H1 (cell line): ENCODE measurements at regions not wholly inside any gene's neighbourhood (a gene's known extent, or its start where the extent isn't known, plus 50 kb on each side); places are given as distances from the start of the nearest gene placed in this dataset.

Source experiments
- CTCF ChIA-PET: fragments of 300-600 bp; sonication (Branson Sonifier 250); formaldehyde crosslinking; loops from one replicate; lab custom pipeline; 2021; ENCODE audit not compliant: partially characterized antibody; lab: Charles Lee
- POLR2A ChIA-PET: fragments of 300-600 bp; sonication (Branson Sonifier 250); formaldehyde crosslinking; loops from one replicate; lab custom pipeline; 2021; ENCODE audit warnings: inconsistent platforms; ENCODE audit not compliant: partially characterized antibody; lab: Charles Lee
- DNase-seq, 2 experiments: peaks; one replicate each; pipeline versions ENCODE4 v3.0.0 to v3.0.0-alpha.2; 2010 to 2022; ENCODE audit warnings: low spot score in 2 of 2, low read depth in 1 of 2, mixed read lengths in 1 of 2
- FAIRE-seq: peaks from 2 replicates; lab custom pipeline; 2011; peaks lifted over from hg19 to GRCh38; lab: Jason Lieb, UNC
- H2AFZ ChIP-seq: 2 replicates; pipeline ENCODE4 v1.8.1; 2012; ENCODE audit warnings: low read length, inconsistent platforms
- H2AK5ac ChIP-seq: 2 replicates; pipeline ENCODE4 v1.6.1; 2013; ENCODE audit warnings: low read depth, low read length
- H2BK120ac ChIP-seq: replicated peaks from 2 replicates; pipeline ENCODE3; 2013; ENCODE audit warnings: low read depth, low read length, inconsistent platforms
- H2BK12ac ChIP-seq: 2 replicates; pipeline ENCODE4 v1.6.1; 2013; ENCODE audit warnings: low read depth, low read length
- H2BK15ac ChIP-seq: 2 replicates; pipeline ENCODE4 v1.6.1; 2013; ENCODE audit warnings: low read length
- H2BK20ac ChIP-seq: 2 replicates; pipeline ENCODE4 v1.6.1; 2013; ENCODE audit warnings: low read length
- H2BK5ac ChIP-seq: 2 replicates; pipeline ENCODE4 v1.6.1; 2013; ENCODE audit warnings: low read depth, low read length
- H3K14ac ChIP-seq: 2 replicates; pipeline ENCODE4 v1.6.1; 2013; ENCODE audit warnings: inconsistent platforms; ENCODE audit not compliant: insufficient read length
- H3K18ac ChIP-seq: 2 replicates; pipeline ENCODE4 v1.6.1; 2013; ENCODE audit warnings: low read length; ENCODE audit errors: extremely low read depth
- H3K23ac ChIP-seq: 2 replicates; pipeline ENCODE4 v1.6.1; 2013; ENCODE audit warnings: inconsistent platforms; ENCODE audit not compliant: insufficient read length
- H3K23me2 ChIP-seq: 2 replicates; pipeline ENCODE4 v1.6.1; 2013; ENCODE audit warnings: low read depth, low read length
- H3K27ac ChIP-seq: 2 replicates; pipeline ENCODE4 v1.6.1; 2011; ENCODE audit warnings: low read depth, low read length, inconsistent platforms
- H3K27me3 ChIP-seq, 4 experiments: replicated peaks in 1 of 4; 1 replicate in 1 of 4; 2 replicates in 3 of 4; pipeline versions ENCODE4 v1.6.1 to v1.8.1; 2011 to 2013; ENCODE audit warnings: low read length in 3 of 4, mild to moderate bottlenecking in 3 of 4, inconsistent platforms in 2 of 4, mixed read lengths in 2 of 4, moderate library complexity in 1 of 4; ENCODE audit not compliant: control insufficient read depth in 3 of 4, insufficient read depth in 3 of 4; ENCODE audit errors: extremely low read depth in 1 of 4
- H3K36me3 ChIP-seq, 4 experiments: 2 replicates each; pipeline versions ENCODE4 v1.6.1 to v1.8.1; 2011 to 2013; ENCODE audit warnings: mild to moderate bottlenecking in 4 of 4, low read length in 3 of 4, moderate library complexity in 2 of 4, control low read depth in 1 of 4, inconsistent platforms in 1 of 4; ENCODE audit not compliant: insufficient read depth in 4 of 4, control insufficient read depth in 2 of 4
- H3K4ac ChIP-seq: replicated peaks from 2 replicates; pipeline ENCODE3; 2013; ENCODE audit warnings: low read length, low read depth, mixed read lengths, inconsistent platforms; ENCODE audit not compliant: insufficient read length
- H3K4me1 ChIP-seq, 4 experiments: replicated peaks in 1 of 4; 1 replicate in 1 of 4; 2 replicates in 3 of 4; pipeline versions ENCODE4 v1.6.1 to v1.8.1; 2011 to 2013; ENCODE audit warnings: low read length in 3 of 4, inconsistent platforms in 2 of 4, mixed read lengths in 1 of 4; ENCODE audit not compliant: insufficient read depth in 4 of 4, control insufficient read depth in 3 of 4
- H3K4me2 ChIP-seq, 2 experiments: 2 replicates each; pipeline versions ENCODE4 v1.6.1 to v1.8.1; 2011 to 2013; ENCODE audit warnings: low read depth in 2 of 2, low read length in 2 of 2, control low read depth in 1 of 2, inconsistent platforms in 1 of 2, mild to moderate bottlenecking in 1 of 2; ENCODE audit not compliant: insufficient read depth in 1 of 2
- H3K4me3 ChIP-seq, 4 experiments: fragments of 200-600, 300-600 bp in 1 of 4; sonication (generic), shearing (Covaris generic), sonication (Bioruptor Twin) in 1 of 4; 2 replicates each; pipeline versions ENCODE4 v1.5.1 to v1.8.1; 2011 to 2016; ENCODE audit warnings: low read length in 4 of 4, low read depth in 3 of 4, control low read depth in 2 of 4, inconsistent platforms in 2 of 4, mild to moderate bottlenecking in 2 of 4, mixed read lengths in 1 of 4, moderate library complexity in 1 of 4; ENCODE audit not compliant: insufficient read depth in 2 of 4; ENCODE audit errors: extremely low read depth in 1 of 4
- H3K56ac ChIP-seq: replicated peaks from 2 replicates; pipeline ENCODE3; 2013; ENCODE audit warnings: low read depth, mild to moderate bottlenecking, mixed read lengths, low read length, inconsistent platforms; ENCODE audit not compliant: insufficient read length
- H3K79me1 ChIP-seq: 2 replicates; pipeline ENCODE4 v1.6.1; 2013; ENCODE audit warnings: low read depth, low read length, control low read depth
- H3K79me2 ChIP-seq, 2 experiments: 2 replicates each; pipeline versions ENCODE4 v1.6.1 to v1.8.1; 2012 to 2013; ENCODE audit warnings: low read length in 2 of 2, mild to moderate bottlenecking in 2 of 2, inconsistent platforms in 1 of 2; ENCODE audit not compliant: insufficient read depth in 2 of 2, control insufficient read depth in 1 of 2
- H3K9ac ChIP-seq, 4 experiments: replicated peaks in 1 of 4; 1 replicate in 1 of 4; 2 replicates in 3 of 4; pipeline versions ENCODE4 v1.6.1 to v1.8.1; 2011 to 2013; ENCODE audit warnings: low read depth in 3 of 4, low read length in 3 of 4, control low read depth in 2 of 4, mild to moderate bottlenecking in 2 of 4, moderate library complexity in 2 of 4, inconsistent platforms in 1 of 4; ENCODE audit errors: extremely low read depth in 1 of 4
- H3K9me3 ChIP-seq, 2 experiments: 2 replicates each; pipeline versions ENCODE4 v1.6.1 to v1.8.1; 2012 to 2013; ENCODE audit warnings: mild to moderate bottlenecking in 2 of 2, moderate library complexity in 2 of 2, control low read depth in 1 of 2, inconsistent platforms in 1 of 2, low read depth in 1 of 2, low read length in 1 of 2, mixed read lengths in 1 of 2; ENCODE audit not compliant: insufficient read depth in 2 of 2
- H4K20me1 ChIP-seq, 2 experiments: replicated peaks in 1 of 2; 2 replicates each; pipeline versions ENCODE3 to v1.8.1; 2011 to 2013; ENCODE audit warnings: inconsistent platforms in 2 of 2, low read length in 2 of 2, mild to moderate bottlenecking in 1 of 2; ENCODE audit not compliant: insufficient read depth in 2 of 2, control insufficient read depth in 1 of 2
- H4K5ac ChIP-seq: 2 replicates; pipeline ENCODE4 v1.6.1; 2013; ENCODE audit warnings: low read length, low read depth, mixed read lengths, inconsistent platforms; ENCODE audit not compliant: insufficient read length
- H4K8ac ChIP-seq: 2 replicates; pipeline ENCODE4 v1.8.0; 2013; ENCODE audit warnings: mild to moderate bottlenecking, moderate library complexity, low read length, inconsistent platforms; ENCODE audit not compliant: insufficient read depth; ENCODE audit errors: extremely low read depth
- H4K91ac ChIP-seq: replicated peaks from 2 replicates; pipeline ENCODE3; 2013; ENCODE audit warnings: low read length, mixed read lengths, inconsistent platforms; ENCODE audit not compliant: insufficient read length
- BRCA1 ChIP-seq: IDR thresholded peaks from 2 replicates; pipeline ENCODE4 v1.6.1; 2012; ENCODE audit warnings: low read depth, low read length, improper control_type of control experiment
- CBX5 ChIP-seq: fragments of 300-800, 300-1000 bp; sonication (generic); IDR thresholded peaks from 2 replicates; pipeline ENCODE4 v1.7.1; 2016; ENCODE audit warnings: antibody characterized with exemption, low read length, low read depth
- CHD1 ChIP-seq: IDR thresholded peaks from 2 replicates; pipeline ENCODE4 v1.6.1; 2012; ENCODE audit warnings: low read depth, low read length, improper control_type of control experiment
- CREB1 ChIP-seq: IDR thresholded peaks from 2 replicates; pipeline ENCODE4 v1.6.1; 2012; ENCODE audit warnings: inconsistent platforms
- E2F6 ChIP-seq: IDR thresholded peaks from 2 replicates; pipeline ENCODE4 v1.6.1; 2012; ENCODE audit warnings: inconsistent platforms
- FOSL1 ChIP-seq: IDR thresholded peaks from 2 replicates; pipeline ENCODE4 v1.6.1; 2011; ENCODE audit warnings: mild to moderate bottlenecking, low read depth, low read length, moderate library complexity; ENCODE audit not compliant: insufficient read depth
- JUN ChIP-seq: IDR thresholded peaks from 2 replicates; pipeline ENCODE4 v1.6.1; 2011; ENCODE audit warnings: low read depth, mild to moderate bottlenecking, improper control_type of control experiment, low read length
- KDM4A ChIP-seq: IDR thresholded peaks from one replicate; pipeline ENCODE4 v1.7.1; 2012; ENCODE audit warnings: low read depth, mild to moderate bottlenecking, moderate library complexity, low read length, inconsistent platforms; ENCODE audit not compliant: severe bottlenecking
- SAP30 ChIP-seq: fragments of 300-600 bp; sonication (generic); IDR thresholded peaks from 2 replicates; pipeline ENCODE4 v1.7.1; 2012; ENCODE audit warnings: low read length, moderate library complexity, mild to moderate bottlenecking, inconsistent platforms; ENCODE audit not compliant: insufficient read depth, insufficient replicate concordance
- SP4 ChIP-seq: IDR thresholded peaks from 2 replicates; pipeline ENCODE4 v1.6.1; 2012; ENCODE audit warnings: low read length, inconsistent platforms
- TAF7 ChIP-seq: optimal IDR thresholded peaks from 2 replicates; pipeline ENCODE3; 2011; ENCODE audit warnings: low read depth, mild to moderate bottlenecking, inconsistent platforms, low read length, moderate library complexity, borderline replicate concordance
- TBP ChIP-seq: IDR thresholded peaks from 2 replicates; pipeline ENCODE4 v1.6.1; 2011; ENCODE audit warnings: low read depth, low read length, improper control_type of control experiment
- WGBS, 2 experiments: shearing (Covaris generic) in 1 of 2; methylation state at CpG; one replicate each; pipeline versions ENCODE4 v1.1.6 to v1.1.7; 2013 to 2015; ENCODE audit warnings: low lambda C conversion rate in 2 of 2, mixed read lengths in 2 of 2, inconsistent platforms in 1 of 2, low coverage in 1 of 2, missing lambda C conversion rate in 1 of 2; ENCODE audit not compliant: insufficient replicate concordance in 2 of 2, insufficient coverage in 1 of 2, insufficient read length in 1 of 2; ENCODE audit errors: extremely low coverage in 1 of 2, missing lambda C conversion rate in 1 of 2; 5-methylcytosine and 5-hydroxymethylcytosine counted together

- Histone ChIP-seq H3K4me2 (no peak overlapping the region), H3K79me1 (no peaks in the 10 kb centered on the region), H2BK5ac (no peak overlapping the region), H3K36me3 (no peaks in the 10 kb centered on the region), H3K18ac (no peak overlapping the region), H4K20me1 (no peaks in the 10 kb centered on the region), H3K4ac (no peak overlapping the region), H2BK12ac (peak overlapping the region; percentile 33; the same call in 1 of the 2 replicates), H3K4me1 (peaks cover 5 to 16% (median 6%) of the 10 kb centered on the region in 4 experiments; a peak in 6 of 7 replicates), H3K56ac (no peak overlapping the region), H3K27me3 (no peaks in the 10 kb centered on the region), H3K4me3 (no peak overlapping the region), H4K5ac (no peak overlapping the region), H2BK20ac (no peak overlapping the region), H4K91ac (no peak overlapping the region), H2BK120ac (no peak overlapping the region), H3K23ac (no peak overlapping the region), H3K79me2 (no peaks in the 10 kb centered on the region), H4K8ac (0 out of 2 replicates have a peak overlapping the region, but pooled peaks have one; percentile 21), H3K23me2 (no peaks in the 10 kb centered on the region), H3K14ac (no peak overlapping the region), H3K27ac (no peak overlapping the region), H2AK5ac (no peak overlapping the region), H2BK15ac (no peak overlapping the region), H3K9me3 (no peaks in the 10 kb centered on the region), H3K9ac (no peak overlapping the region), H2AFZ (no peak overlapping the region)
- FAIRE-seq, result no peak
- ChIA-PET POLR2A (no interaction called here), CTCF (interaction anchor here (0.9 to 1.9 kb wide), 5 partner anchors 8 to 102 kb away, joined by 3 to 8 read pairs (median 6); no protein-coding TSS in a partner anchor)
- TF ChIP-seq CBX5 (no peak), CREB1 (no peak), SAP30 (no peak), E2F6 (no peak), BRCA1 (no peak), JUN (no peak), TBP (no peak), CHD1 (no peak), TAF7 (no peak), KDM4A (no peak), FOSL1 (no peak), SP4 (no peak)
- 89% methylated on average over 6 of the region's 6 CpGs; no CpG with 5 or more reads in 1 of the 2 experiments for WGBS, 2 experiments
- no peak for DNase-seq
Observed at GRCh38 chr15:62639906-62640605, 402.5 kb upstream of the TPM1 start.
